ENCODE measurements at regions not wholly inside any gene's neighbourhood (a gene's known extent, or its start where the extent isn't known, plus 50 kb on each side); places are given as distances from the start of the nearest gene placed in this dataset.

DNA sequence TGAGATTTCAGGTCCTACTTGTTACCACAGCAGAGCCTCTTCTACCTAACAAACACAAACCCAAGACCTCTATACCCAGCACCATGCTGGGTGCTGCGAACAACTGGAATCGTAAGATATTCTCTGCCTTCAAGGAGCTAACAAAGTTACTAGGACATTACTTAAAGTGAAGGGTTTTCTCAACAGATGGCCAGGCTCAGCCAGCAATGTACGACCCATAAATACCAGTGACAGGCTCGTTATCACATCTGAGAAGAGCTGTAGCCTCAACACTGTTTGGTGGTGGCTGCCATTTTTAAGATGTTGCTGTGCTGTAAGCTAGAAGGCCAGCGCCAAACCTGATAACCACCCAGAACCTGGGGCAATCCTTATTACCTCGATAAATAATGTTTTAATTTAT is 406.5 kb downstream of the KIF16B start:
- H3K4me3 ChIP-seq (ENCODE audit: insufficient read depth, low read length), result no peak overlapping the region
- no peak overlapping the region for H3K27ac ChIP-seq (ENCODE audit: low read depth, low read length)
- H3K79me2 ChIP-seq (ENCODE audit: insufficient read depth, low read length), result no peaks in the 10 kb centered on the region
- no peaks in the 10 kb centered on the region for H3K36me3 ChIP-seq (ENCODE audit: insufficient read depth, low read length)
- H3K4me2 ChIP-seq (ENCODE audit: insufficient read depth, low read length), result no peak overlapping the region
- TF ChIP-seq, protein P1, sequence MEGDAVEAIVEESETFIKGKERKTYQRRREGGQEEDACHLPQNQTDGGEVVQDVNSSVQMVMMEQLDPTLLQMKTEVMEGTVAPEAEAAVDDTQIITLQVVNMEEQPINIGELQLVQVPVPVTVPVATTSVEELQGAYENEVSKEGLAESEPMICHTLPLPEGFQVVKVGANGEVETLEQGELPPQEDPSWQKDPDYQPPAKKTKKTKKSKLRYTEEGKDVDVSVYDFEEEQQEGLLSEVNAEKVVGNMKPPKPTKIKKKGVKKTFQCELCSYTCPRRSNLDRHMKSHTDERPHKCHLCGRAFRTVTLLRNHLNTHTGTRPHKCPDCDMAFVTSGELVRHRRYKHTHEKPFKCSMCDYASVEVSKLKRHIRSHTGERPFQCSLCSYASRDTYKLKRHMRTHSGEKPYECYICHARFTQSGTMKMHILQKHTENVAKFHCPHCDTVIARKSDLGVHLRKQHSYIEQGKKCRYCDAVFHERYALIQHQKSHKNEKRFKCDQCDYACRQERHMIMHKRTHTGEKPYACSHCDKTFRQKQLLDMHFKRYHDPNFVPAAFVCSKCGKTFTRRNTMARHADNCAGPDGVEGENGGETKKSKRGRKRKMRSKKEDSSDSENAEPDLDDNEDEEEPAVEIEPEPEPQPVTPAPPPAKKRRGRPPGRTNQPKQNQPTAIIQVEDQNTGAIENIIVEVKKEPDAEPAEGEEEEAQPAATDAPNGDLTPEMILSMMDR (IDR thresholded peaks at IDR 0.05; ENCODE audit: extremely low read depth, low read depth, low read length), result no peak
- DNase-seq (ENCODE audit: insufficient read length, low spot score, missing footprints), result no peak
- no peak overlapping the region for H2AFZ ChIP-seq (ENCODE audit: low read length)
- no peaks in the 10 kb centered on the region for H3K9me3 ChIP-seq (ENCODE audit: low read depth, low read length)
- no peaks in the 10 kb centered on the region for H3K27me3 ChIP-seq (ENCODE audit: insufficient read depth, low read length)
- H4K20me1 ChIP-seq (ENCODE audit: insufficient read depth, low read length), result no peaks in the 10 kb centered on the region
- H3K4me1 ChIP-seq (ENCODE audit: insufficient read depth, low read length), result no peaks in the 10 kb centered on the region

DNA sequence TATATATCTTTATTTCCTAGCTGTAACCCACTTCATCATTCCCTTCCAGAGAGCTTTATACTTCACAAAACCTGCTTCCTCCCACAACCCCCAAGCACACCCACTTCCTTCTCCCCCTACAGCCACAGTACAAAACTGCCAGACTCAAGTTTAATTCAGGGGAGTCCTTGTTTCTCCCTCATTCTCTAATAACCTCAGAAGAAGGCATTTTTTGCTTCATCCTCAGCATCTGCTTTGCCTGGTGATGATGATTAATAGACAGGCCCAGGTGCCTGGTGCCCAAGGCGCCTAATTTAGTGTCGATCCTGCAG is 414.3 kb downstream of the KIF16B start:
- Histone ChIP-seq H3K9me3 (ENCODE audit: low read depth, low read length) (no peaks in the 10 kb centered on the region), H3K79me2 (ENCODE audit: insufficient read depth, low read length) (no peaks in the 10 kb centered on the region), H3K4me3 (ENCODE audit: insufficient read depth, low read length) (no peak overlapping the region), H3K4me2 (ENCODE audit: insufficient read depth, low read length) (no peak overlapping the region), H2AFZ (ENCODE audit: low read length) (no peak overlapping the region), H3K36me3 (ENCODE audit: insufficient read depth, low read length) (no peaks in the 10 kb centered on the region), H4K20me1 (ENCODE audit: insufficient read depth, low read length) (no peaks in the 10 kb centered on the region), H3K4me1 (ENCODE audit: insufficient read depth, low read length) (no peaks in the 10 kb centered on the region), H3K27me3 (ENCODE audit: insufficient read depth, low read length) (no peaks in the 10 kb centered on the region), H3K27ac (ENCODE audit: low read depth, low read length) (no peak overlapping the region)
- no peak for DNase-seq (ENCODE audit: insufficient read length, low spot score, missing footprints)
- TF ChIP-seq, protein P1 (IDR thresholded peaks at IDR 0.05; ENCODE audit: extremely low read depth, low read depth, low read length), result no peak

DNA sequence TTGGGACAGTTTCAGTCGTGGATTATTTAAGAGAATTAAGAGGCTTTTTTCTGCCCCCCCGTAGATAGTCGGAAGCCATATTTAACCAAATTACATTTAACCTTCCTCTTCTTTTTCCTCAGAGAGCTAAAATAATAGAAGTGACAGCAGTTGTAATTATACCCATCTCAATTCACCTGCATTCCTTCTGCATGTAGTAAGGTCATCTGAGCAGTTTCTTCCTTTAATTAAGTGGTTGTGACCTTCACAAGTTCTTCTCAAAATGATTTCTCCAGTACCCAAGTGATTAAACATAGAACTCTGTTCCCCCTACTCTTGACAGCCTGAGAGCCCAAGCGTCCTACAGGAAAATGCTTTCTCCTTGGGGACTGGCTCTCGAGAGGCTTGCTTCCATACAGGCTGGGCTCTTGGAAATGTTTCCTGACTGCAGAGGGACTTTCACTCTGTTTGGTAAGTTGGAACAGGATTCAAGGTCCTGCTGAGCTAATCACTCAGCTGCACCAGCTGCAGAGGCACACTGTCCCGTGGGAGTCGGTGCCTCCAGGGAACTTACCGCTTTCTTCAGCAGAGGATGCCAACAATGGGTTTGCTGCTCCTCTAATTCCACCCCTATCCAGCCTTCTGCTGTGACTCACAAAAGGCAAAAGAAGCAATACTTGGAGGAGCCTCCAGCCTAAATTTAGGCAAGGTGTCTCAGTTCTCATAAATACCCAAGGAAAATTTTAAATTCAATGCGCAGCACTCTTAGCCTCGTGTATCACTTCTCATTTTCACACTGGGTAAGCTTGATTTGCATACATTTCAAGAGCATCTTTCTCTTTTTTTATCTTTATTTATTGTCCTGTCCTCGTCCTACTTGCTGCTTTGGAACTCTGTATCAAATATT is 414.9 kb downstream of the KIF16B start:
- Histone ChIP-seq H3K27me3 (ENCODE audit: insufficient read depth, low read length) (no peaks in the 10 kb centered on the region), H2AFZ (ENCODE audit: low read length) (no peak overlapping the region), H3K9me3 (ENCODE audit: low read depth, low read length) (no peaks in the 10 kb centered on the region), H3K4me2 (ENCODE audit: insufficient read depth, low read length) (no peak overlapping the region), H4K20me1 (ENCODE audit: insufficient read depth, low read length) (no peaks in the 10 kb centered on the region), H3K36me3 (ENCODE audit: insufficient read depth, low read length) (no peaks in the 10 kb centered on the region), H3K4me3 (ENCODE audit: insufficient read depth, low read length) (no peak overlapping the region), H3K79me2 (ENCODE audit: insufficient read depth, low read length) (no peaks in the 10 kb centered on the region), H3K4me1 (ENCODE audit: insufficient read depth, low read length) (no peaks in the 10 kb centered on the region), H3K27ac (ENCODE audit: low read depth, low read length) (no peak overlapping the region)
- TF ChIP-seq, protein P1 (IDR thresholded peaks at IDR 0.05; ENCODE audit: extremely low read depth, low read depth, low read length), result no peak
- no peak for DNase-seq (ENCODE audit: insufficient read length, low spot score, missing footprints)

DNA sequence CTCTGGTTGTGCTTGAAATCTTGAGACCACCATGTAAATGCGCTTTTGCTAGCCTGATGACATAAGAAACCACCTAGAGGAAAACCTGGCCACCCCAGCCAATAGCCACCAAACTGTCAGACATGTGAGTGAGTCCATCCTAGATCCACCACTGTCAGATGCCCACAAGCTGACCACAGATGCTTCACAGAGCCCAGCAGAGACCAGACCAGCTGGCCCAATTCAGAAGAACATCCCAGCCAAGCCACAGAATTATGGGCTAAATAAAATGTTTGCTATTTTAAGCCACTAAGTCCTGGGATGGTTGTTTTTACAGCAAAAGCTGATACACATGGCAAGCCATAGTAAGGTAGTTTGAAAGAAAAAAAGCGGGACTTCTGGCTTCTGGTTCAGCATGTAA is 425.3 kb downstream of the KIF16B start:
- H4K20me1 ChIP-seq (ENCODE audit: insufficient read depth, low read length), result no peaks in the 10 kb centered on the region
- DNase-seq (ENCODE audit: insufficient read length, low spot score, missing footprints), result no peak
- H3K9me3 ChIP-seq (ENCODE audit: low read depth, low read length), result no peaks in the 10 kb centered on the region
- H2AFZ ChIP-seq (ENCODE audit: low read length), result no peak overlapping the region
- no peak overlapping the region for H3K4me2 ChIP-seq (ENCODE audit: insufficient read depth, low read length)
- H3K27ac ChIP-seq (ENCODE audit: low read depth, low read length), result no peak overlapping the region
- H3K4me1 ChIP-seq (ENCODE audit: insufficient read depth, low read length), result no peaks in the 10 kb centered on the region
- H3K4me3 ChIP-seq (ENCODE audit: insufficient read depth, low read length), result no peak overlapping the region
- H3K36me3 ChIP-seq (ENCODE audit: insufficient read depth, low read length), result no peaks in the 10 kb centered on the region
- TF ChIP-seq, protein P1 (IDR thresholded peaks at IDR 0.05; ENCODE audit: extremely low read depth, low read depth, low read length), result no peak
- no peaks in the 10 kb centered on the region for H3K27me3 ChIP-seq (ENCODE audit: insufficient read depth, low read length)
- H3K79me2 ChIP-seq (ENCODE audit: insufficient read depth, low read length), result no peaks in the 10 kb centered on the region
